ENCODE measurements at regions not wholly inside any gene's neighbourhood (a gene's known extent, or its start where the extent isn't known, plus 50 kb on each side); places are given as distances from the start of the nearest gene placed in this dataset.
A peak's percentile ranks its signal among the peaks of the same experiment; 100 is the strongest.
"Not testable (repeated sequence)": the region's sequence is repeated elsewhere in the genome, so short reads cannot be mapped to it uniquely, and the experiment has no call there.

DNA sequence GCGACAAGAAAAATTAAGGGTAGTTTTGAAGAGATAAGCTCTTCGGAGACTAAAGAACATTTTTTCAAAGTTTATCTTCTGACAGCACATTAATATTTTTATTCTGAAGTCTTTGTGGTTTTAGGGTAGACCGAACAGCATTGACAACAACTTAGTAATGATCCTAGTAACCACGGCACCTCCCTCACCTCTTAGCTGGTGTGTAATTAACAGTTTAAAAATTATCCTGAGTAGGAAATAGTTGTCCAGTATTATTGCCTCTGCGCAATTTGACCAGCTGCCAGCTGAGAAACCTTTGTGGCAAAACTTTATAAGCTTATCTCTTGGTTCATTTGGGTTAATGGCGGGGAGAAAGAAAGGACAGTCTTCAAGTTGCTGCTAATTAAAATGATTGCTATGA, 213.6 kb downstream of the CBLL2 start:
- in situ Hi-C loops (cut with HindIII; ENCODE audit: low sequenced_read_pairs), result no loop called here
- no peak for DNase-seq (ENCODE audit: low spot score)

DNA sequence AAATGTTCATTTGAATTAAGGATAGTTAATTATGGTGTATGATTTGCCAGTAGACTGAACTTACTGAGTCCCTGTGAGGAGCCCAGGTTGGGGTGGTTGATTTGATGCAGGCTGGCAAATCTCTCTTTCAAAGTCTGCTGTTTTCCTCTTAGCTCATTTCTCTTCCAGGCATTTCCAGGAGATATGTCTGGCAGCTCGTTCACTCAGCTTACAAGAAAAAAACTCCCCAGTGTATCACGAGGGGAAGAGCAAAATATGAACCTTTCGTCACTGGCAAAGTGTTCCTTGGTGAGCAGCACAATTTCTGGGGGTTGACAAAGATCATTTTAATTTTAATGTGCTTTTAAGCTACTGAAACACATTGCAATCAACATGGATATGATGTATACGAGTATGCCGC, 244.2 kb downstream of the CBLL2 start:
- DNase-seq (ENCODE audit: low spot score), result peak; percentile 11
- in situ Hi-C loops (cut with HindIII; ENCODE audit: low sequenced_read_pairs), result no loop called here

DNA sequence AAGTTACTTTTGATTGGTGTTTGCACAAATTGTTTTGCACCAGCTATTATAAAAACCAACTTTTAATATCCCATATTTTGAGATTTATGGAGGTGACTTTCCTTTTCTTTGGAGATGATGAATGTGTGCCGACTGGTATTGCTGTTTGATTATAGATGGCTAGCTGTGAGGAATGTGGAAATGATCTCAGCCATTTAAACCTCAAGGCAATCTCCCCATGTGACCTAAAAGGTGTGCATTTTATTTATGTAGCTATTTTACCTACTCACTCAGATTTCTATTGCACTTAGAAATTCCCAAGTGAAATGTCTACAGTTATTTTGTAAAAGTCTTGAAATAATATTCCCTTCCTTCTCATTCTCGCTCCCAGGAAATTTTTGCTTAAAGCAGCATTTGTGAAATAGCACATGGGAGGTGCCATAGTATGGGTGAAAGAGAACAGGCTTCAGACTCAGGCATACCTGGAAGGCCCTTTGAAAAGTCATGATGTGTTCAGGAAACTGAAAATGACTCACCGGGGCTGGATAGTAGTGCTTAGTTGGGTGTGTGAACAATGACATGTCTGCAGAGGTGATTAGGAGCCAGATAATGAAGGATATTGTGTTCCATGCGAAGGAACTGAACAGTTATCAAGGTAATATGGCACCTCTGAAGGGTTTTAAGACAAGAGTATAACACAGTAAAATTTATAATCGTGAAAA, 247.6 kb downstream of the CBLL2 start:
- in situ Hi-C loops (cut with HindIII; ENCODE audit: low sequenced_read_pairs), result no loop called here
- DNase-seq (ENCODE audit: low spot score), result no peak

DNA sequence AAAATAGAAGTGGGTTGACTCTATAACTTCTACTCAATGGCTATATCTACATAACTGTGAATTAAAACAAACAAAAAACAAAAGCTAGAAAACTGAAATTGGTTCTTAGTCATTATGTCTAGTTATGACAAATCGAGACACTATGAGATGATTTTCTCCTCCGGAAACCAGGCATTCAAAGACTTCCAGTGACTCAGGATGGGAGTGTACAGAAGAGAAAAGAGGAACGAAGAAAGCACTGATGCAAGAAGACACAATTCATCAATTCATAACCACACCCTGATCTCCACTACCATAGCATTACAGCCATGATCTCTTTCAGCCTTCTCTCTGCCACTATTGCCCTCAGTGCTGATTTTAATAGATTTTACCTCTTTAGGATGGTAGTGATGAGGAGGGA, 253.6 kb downstream of the CBLL2 start:
- in situ Hi-C loops (cut with HindIII; ENCODE audit: low sequenced_read_pairs), result no loop called here
- no peak for DNase-seq (ENCODE audit: low spot score)

DNA sequence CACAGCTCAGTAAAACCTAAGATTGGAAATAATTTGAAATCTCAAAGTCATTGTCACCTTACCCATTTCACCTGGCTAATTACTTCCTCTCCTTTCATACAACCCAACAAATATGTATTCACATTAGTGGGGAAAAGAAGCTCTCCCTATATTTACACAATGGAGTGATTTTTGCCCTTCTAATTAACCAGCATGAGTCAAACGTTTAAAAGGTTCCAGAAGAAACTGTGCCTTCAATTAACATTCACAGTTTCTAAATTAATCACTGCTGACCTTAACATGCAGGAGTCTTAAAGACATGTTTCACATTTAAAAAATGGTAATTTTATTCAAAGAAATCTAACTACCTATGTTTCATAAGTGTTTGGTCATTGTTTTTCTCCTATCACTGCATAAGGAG, 254.6 kb downstream of the CBLL2 start:
- in situ Hi-C loops (cut with HindIII; ENCODE audit: low sequenced_read_pairs), result no loop called here
- no peak for DNase-seq (ENCODE audit: low spot score)

DNA sequence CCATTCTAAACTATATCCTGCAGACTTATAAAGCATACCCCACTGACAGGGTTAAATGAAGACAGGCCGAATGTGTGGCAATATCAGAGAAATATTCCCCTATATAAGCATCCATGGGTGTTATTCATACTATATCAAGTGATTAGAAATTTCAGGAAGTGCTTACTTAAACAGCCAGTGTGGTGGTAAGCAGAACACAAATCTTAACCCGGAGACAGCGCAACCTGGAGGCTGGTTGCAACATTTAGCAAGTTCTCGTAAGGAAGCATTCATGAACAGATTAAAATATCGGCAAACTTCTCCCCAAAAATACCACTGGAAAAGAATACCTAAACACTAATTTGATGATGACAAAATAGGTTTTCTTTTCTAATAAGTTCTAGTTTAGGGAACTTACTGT, 261.2 kb downstream of the CBLL2 start:
- in situ Hi-C loops (cut with HindIII; ENCODE audit: low sequenced_read_pairs), result no loop called here
- DNase-seq (ENCODE audit: low spot score), result no peak

DNA sequence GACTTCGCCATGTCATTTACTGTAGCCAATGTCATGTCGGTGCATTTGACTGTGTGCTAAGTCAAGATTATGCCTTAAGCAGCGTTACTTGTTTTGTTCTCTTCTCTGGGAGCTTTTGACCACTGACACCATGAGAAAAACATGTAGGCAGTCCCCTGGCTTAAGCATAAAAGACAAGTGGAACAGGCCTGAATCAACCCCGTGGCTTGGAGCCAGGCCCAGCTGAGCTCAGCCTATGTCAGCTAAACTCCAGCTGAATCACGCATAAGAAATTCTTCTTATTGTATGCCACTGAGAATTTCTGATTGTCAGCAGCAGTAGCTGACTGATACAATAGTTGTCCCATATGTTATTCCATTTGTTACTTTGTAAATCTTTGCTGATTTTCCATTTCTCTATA, 261.9 kb downstream of the CBLL2 start:
- in situ Hi-C loops (cut with HindIII; ENCODE audit: low sequenced_read_pairs), result no loop called here
- no peak for DNase-seq (ENCODE audit: low spot score)

DNA sequence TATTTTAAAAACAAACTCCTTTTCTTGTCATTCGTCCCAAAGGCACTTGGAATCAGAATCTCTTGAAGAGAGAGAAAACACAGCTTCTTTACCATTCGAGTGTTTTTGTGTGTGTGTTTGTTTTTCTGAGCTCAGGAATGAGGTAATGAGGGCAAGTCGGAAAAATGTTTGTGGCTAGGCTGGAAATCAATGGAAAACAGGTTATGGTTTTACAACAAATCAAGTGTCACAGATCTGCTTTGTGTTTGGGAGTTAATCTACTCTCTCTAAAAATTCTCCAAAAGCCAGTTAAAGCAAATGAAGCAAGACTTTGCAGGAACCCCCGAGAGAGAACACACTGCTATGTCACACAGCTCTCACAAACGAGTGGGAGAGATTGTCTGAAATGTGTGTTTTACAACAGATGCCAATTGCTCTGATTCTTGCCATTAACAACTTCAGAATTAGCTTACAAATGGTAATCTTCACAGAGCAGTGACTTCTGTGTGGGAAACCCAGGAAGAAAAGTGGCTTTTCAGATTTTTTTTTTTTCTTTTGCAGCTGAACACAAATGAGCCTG, 264.1 kb downstream of the CBLL2 start:
- in situ Hi-C loops (cut with HindIII; ENCODE audit: low sequenced_read_pairs), result no loop called here
- peak; percentile 1 for DNase-seq (ENCODE audit: low spot score)

DNA sequence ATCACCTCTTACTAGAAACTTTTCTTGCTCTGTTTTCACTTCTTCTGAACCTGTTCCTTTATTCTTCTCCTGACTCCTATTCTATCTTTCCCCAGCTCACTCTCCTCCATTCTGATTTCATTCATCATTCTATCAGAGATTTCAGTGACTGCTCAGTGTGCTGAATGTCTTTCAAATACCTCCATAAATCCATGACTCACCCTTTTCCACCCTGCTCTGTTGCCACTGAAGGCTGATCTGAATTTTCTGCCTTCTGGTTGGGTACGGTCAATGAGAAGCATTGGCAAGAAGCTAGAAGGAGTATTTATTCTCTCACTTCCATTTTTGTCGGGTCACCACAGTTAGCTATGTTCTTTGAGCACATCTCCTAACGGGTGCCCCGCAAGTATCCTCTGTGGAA, 265.9 kb downstream of the CBLL2 start:
- in situ Hi-C loops (cut with HindIII; ENCODE audit: low sequenced_read_pairs), result no loop called here

DNA sequence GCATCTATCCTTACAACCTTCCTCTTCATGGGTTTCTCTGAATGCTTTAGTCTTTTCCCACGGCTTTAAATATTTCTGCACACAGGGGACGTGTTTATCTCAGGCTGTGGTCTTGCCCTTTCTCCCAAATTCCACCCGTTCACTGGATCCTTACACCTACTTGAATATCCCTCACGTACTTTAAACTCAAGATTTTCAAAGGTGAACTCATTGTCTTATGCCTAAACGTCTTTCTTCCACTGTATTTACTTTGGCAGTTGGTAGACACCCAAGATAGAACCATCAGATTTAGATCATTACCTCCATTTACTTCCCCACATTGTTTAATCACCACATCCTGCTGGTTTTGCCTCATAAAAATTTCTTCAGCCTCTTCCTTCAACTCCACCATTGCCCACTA, 269.2 kb downstream of the CBLL2 start:
- in situ Hi-C loops (cut with HindIII; ENCODE audit: low sequenced_read_pairs), result no loop called here
- DNase-seq (ENCODE audit: low spot score), result no peak

More for the DNA sequence above, 265.9 kb downstream of the CBLL2 start:
- DNase-seq (ENCODE audit: low spot score), result no peak

DNA sequence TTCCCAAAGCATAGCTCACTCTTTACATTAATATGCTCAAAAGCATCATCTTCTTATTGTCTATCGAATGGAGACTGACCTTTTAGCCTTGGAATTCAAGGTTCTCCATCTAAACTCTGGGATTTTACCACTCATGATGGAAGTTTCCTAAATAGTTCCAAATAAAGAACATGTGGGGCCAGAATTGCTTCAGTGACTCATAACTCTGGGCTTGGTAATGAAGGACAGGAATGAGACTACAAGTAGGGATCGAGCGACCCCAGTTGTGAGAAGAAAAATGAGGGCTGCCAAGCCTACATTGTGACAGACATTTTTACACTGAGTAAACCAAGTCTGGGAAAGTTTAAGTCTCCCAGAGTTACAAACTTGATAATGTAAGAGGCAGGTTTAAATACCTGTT, 269.9 kb downstream of the CBLL2 start:
- DNase-seq (ENCODE audit: low spot score), result no peak

DNA sequence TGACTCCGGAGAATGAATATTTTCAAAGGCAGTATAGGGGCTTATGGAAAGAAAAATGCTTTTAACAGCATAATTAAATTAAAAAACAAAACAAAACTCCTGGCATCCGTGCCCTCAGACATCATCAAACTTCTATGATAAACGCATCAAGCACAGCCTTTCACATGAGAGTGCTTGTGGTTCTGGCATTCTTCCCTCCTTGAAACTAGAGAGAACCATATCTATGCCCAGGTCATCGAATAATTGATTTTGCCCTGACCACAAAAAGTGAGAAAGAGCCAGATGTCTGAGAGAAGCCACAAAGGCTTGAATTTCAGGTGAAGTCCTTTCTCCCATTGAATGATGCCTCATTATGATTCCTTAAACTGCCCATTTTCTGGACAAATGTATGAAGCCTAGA, 286.8 kb downstream of the CBLL2 start:
- no peak for DNase-seq (ENCODE audit: low spot score)
- in situ Hi-C loops (cut with HindIII; ENCODE audit: low sequenced_read_pairs), result no loop called here

More for the DNA sequence above, 269.9 kb downstream of the CBLL2 start:
- in situ Hi-C loops (cut with HindIII; ENCODE audit: low sequenced_read_pairs), result no loop called here

DNA sequence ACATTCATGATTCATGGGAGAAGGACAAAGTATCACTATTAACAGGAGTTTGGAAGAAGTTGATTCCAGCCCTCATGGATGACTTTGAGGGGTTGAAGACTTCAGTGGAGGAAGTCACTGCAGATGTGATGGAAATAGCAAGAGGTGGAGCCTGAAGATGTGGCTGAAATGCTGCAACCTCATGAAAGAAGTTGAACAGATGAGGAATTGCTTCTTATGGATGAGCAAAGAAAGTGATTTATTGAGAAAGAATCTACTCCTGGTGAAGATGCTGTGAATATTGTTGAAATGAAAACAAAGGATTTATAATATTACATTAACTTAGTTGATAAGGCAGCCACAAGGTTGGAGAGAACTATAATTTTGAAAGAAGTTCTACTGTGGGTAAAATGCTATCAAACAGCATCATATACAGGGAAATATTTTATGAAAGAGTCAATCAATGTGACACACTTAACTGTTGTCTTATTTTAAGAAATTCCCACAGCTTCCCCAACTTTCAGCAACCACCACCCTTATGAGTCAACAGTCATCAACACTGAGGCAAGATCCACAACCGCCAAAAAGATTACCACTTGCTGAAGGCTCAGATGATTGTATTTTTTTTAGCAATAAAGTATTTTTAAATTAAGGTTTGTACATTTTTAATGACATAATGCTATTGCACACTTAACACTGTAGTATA, 302.6 kb downstream of the CBLL2 start:
- in situ Hi-C loops (cut with HindIII; ENCODE audit: low sequenced_read_pairs), result no loop called here
- DNase-seq (ENCODE audit: low spot score), result no peak

DNA sequence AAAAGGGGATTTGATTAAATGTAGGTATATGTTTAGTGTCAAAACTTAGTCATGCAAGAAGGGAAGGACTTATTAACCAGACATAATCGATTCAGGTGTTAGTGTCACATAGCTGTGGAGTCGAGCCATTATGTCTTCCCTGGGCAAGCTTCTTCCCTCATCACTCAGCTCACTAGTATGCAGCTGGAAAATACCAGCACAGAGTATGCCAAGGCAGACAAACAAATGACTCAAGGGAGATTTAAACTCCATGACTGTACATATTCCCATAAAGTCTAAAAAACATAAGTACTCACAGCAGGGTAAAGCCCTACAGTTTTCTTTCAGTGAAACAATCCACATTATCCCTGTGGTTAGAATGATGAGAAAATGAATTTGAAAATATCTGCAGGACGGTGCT, 304.5 kb downstream of the CBLL2 start:
- DNase-seq (ENCODE audit: low spot score), result no peak
- in situ Hi-C loops (cut with HindIII; ENCODE audit: low sequenced_read_pairs), result no loop called here

DNA sequence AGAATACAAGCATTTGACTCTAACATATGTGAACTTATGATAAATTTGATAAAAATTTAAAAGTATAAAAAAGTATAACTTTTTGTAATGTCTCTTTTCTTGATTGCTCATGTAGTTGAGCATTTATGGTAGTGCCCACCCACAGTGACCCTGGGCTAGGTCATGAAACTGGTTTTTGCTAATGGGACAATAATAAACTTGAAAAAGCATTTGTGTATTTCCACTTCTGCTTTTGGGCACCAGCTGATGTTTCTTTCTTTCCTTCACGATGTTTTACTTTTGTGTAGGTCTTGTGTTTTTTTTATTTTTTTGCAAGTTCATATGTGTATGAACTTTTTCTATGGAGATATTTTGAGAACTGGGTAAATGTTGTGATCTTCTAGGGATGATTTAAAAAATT, 313.1 kb downstream of the CBLL2 start:
- in situ Hi-C loops (cut with HindIII; ENCODE audit: low sequenced_read_pairs), result no loop called here
- no peak for DNase-seq (ENCODE audit: low spot score)

DNA sequence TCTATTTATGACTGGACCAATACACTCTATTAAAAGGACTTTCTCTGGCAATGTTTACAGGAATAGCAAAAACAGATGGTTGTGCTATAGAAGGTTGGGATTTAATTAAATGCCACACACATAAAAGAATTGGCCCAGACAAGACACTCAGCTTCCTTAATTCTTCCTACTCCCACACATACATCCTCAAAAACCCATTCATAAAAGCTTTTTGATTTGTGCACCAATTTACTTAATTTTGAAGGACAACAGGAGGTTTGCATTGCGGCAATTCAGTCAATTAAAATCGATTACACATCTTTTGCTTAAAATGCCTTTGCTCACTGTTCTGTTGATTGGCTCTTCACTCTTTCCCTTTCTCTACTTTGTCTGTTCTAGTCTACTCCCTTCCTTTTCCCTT, 317.1 kb downstream of the CBLL2 start:
- peak; percentile 32 for DNase-seq (ENCODE audit: low spot score)
- in situ Hi-C loops (cut with HindIII; ENCODE audit: low sequenced_read_pairs), result no loop called here

DNA sequence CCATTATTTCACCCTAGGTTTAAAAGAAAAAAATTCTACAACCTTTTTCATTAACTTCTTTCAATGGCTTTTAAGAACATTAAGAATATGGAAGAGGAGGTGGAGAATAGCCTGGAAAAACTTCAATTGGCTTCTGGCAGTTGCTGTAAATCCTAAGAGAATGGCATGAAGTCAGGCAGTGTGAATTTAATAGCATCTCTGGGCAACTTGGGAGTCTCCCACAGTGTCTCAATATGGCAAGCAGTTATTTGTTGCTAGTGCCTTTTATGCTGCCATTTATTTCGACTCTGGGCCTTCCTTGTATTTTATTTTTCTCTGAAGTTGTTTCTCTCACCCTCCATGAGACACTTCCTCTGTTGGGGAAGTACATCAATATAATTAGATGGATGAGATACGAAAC, 322.1 kb downstream of the CBLL2 start:
- in situ Hi-C loops (cut with HindIII; ENCODE audit: low sequenced_read_pairs), result no loop called here
- peak; percentile 81 for DNase-seq (ENCODE audit: low spot score)

DNA sequence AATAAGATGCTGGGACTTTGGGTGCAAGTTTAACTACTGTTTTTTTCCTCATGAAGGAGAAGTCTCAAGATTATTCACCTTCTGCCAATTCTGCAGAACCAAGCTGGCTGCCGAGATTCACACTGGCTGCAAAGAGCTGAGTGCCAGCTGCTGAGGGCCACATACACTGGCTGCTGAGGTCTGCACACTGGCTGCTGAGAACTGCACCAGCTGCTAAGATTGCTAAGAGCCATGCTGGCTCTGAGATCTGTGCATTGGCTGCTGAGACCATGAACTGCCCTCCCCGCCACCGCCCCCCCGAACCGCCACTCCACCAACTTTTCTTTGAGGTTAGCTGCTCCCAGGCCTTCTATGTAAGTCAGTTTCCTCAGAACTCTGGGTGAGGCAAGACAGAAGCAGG, 330.3 kb downstream of the CBLL2 start:
- in situ Hi-C loops (cut with HindIII; ENCODE audit: low sequenced_read_pairs), result no loop called here

DNA sequence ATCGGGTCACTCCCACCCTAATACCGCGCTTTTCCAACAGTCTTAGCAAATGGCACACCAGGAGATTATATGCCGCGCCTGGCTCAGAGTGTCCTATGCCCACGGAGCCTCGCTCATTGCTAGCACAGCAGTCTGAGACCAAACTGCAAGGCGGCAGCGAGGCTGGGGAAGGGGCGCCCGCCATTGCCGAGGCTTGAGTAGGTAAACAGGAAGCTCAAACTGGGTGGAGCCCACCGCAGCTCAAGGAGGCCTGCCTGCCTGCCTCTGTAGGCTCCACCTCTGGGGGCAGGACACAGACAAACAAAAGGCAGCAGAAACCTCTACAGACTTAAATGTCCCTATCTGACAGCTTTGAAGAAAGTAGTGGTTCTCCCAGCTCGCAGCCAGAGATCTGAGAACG, 336.7 kb downstream of the CBLL2 start:
- DNase-seq (ENCODE audit: low spot score); in situ Hi-C loops (cut with HindIII; ENCODE audit: low sequenced_read_pairs): not testable (repeated sequence)

More for the DNA sequence above, 330.3 kb downstream of the CBLL2 start:
- no peak for DNase-seq (ENCODE audit: low spot score)

DNA sequence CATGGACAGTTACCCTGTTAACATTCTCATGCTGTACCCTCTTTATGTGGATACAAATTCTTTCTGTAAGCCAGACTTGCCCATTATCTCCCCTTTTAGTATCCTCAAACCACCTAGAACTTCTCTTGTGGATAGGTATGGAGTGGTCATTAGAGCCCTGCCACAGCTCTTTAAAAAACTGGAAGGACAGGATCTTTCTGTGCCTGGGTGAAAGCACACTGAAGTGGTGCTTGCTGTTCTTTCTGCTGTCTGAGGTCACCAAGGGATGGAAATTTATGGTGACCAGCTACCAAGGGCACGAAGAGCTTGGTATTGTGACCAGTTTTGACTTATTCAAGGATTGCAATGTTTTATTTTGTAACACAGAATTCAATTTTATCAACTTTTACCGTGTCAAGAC, 344.2 kb downstream of the CBLL2 start:
- no peak for DNase-seq (ENCODE audit: low spot score)

DNA sequence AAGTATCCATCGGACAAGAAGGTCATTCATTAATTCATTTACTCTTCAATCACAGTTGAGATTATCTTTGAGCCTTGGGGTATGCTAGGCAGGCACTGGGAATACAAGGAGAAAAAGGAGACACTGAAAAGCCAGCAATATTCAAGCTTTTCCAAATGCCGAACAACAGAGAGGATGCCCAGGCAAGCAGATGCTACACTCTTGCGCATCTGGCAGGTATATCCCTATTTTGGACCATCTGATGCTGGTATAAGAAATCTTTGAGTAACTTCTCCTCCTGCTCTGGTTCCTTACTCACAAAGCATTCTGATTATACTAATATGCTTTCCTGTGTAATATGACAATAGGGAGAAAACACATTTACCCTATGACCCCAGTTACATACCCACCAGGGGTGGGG, 354.9 kb downstream of the CBLL2 start:
- in situ Hi-C loops (cut with HindIII; ENCODE audit: low sequenced_read_pairs), result no loop called here
- DNase-seq (ENCODE audit: low spot score), result peak; percentile 70

More for the DNA sequence above, 344.2 kb downstream of the CBLL2 start:
- in situ Hi-C loops (cut with HindIII; ENCODE audit: low sequenced_read_pairs), result no loop called here
